Loucy (cell line): ENCODE measurements at regions not wholly inside any gene's neighbourhood (a gene's known extent, or its start where the extent isn't known, plus 50 kb on each side); places are given as distances from the start of the nearest gene placed in this dataset.

Source experiments
- H2AFZ ChIP-seq: fragments of 200-600 bp; sonication (generic); 2 replicates; pipeline ENCODE4 v1.6.0; 2016; ENCODE audit warnings: antibody characterized with exemption, mild to moderate bottlenecking, low read length, moderate library complexity
- H3F3A ChIP-seq: fragments of 200-600 bp; 2 replicates; pipeline ENCODE4 v1.6.0; 2016; ENCODE audit warnings: antibody characterized with exemption, low read depth, mild to moderate bottlenecking
- H3K27me3 ChIP-seq: fragments of 200-600 bp; sonication (generic); 2 replicates; pipeline ENCODE4 v1.6.1; 2014; ENCODE audit warnings: low read length, mild to moderate bottlenecking; ENCODE audit not compliant: insufficient read depth, poor library complexity, severe bottlenecking
- H3K36me3 ChIP-seq: fragments of 200-600 bp; sonication (generic); 2 replicates; pipeline ENCODE4 v1.6.1; 2016; ENCODE audit warnings: low read length; ENCODE audit not compliant: insufficient read depth
- H3K4me1 ChIP-seq: fragments of 200-600 bp; sonication (generic); 2 replicates; pipeline ENCODE4 v1.5.1; 2014; ENCODE audit warnings: low read length, mild to moderate bottlenecking; ENCODE audit not compliant: insufficient read depth, poor library complexity, severe bottlenecking
- H3K4me2 ChIP-seq: fragments of 200-600 bp; sonication (generic); 2 replicates; pipeline ENCODE4 v1.6.0; 2014; ENCODE audit warnings: antibody characterized with exemption, low read length, low read depth, mild to moderate bottlenecking; ENCODE audit not compliant: poor library complexity, severe bottlenecking
- H3K4me3 ChIP-seq: fragments of 200-600 bp; sonication (generic); 2 replicates; pipeline ENCODE4 v1.5.1; 2014; ENCODE audit warnings: low read length, mild to moderate bottlenecking, mixed read lengths; ENCODE audit not compliant: poor library complexity, severe bottlenecking
- H3K79me2 ChIP-seq: fragments of 200-600 bp; sonication (generic); 2 replicates; pipeline ENCODE4 v1.6.1; 2014; ENCODE audit warnings: low read length; ENCODE audit not compliant: insufficient read depth
- H3K9ac ChIP-seq: fragments of 200-600 bp; sonication (generic); 2 replicates; pipeline ENCODE4 v1.6.0; 2014; ENCODE audit warnings: mild to moderate bottlenecking, low read depth, low read length, moderate library complexity; ENCODE audit not compliant: poor library complexity, severe bottlenecking
- H3K9me2 ChIP-seq: fragments of 200-600 bp; sonication (generic); replicated peaks from 2 replicates; pipeline ENCODE4 v1.6.1; 2016; ENCODE audit warnings: low read depth, low read length, mixed read lengths
- H3K9me3 ChIP-seq: fragments of 200-600 bp; sonication (generic); 2 replicates; pipeline ENCODE4 v1.6.1; 2014; ENCODE audit warnings: mild to moderate bottlenecking, antibody characterized with exemption, low read length, low read depth; ENCODE audit not compliant: insufficient read depth
- H4K20me1 ChIP-seq: fragments of 200-600 bp; sonication (generic); 2 replicates; pipeline ENCODE4 v1.6.0; 2014; ENCODE audit warnings: antibody characterized with exemption, low read length, mild to moderate bottlenecking; ENCODE audit not compliant: insufficient read depth, poor library complexity, severe bottlenecking
- CTCF ChIP-seq: fragments of 200-600 bp; sonication (generic); conservative IDR thresholded peaks from 2 replicates; pipeline ENCODE4 v1.5.1; 2014; ENCODE audit warnings: mild to moderate bottlenecking, antibody characterized with exemption, low read length
- EZH2phosphoT487 ChIP-seq: fragments of 200-600 bp; IDR thresholded peaks from 2 replicates; pipeline ENCODE4 v1.6.1; 2018; ENCODE audit warnings: antibody characterized with exemption, mild to moderate bottlenecking, moderate library complexity, borderline replicate concordance

DNA sequence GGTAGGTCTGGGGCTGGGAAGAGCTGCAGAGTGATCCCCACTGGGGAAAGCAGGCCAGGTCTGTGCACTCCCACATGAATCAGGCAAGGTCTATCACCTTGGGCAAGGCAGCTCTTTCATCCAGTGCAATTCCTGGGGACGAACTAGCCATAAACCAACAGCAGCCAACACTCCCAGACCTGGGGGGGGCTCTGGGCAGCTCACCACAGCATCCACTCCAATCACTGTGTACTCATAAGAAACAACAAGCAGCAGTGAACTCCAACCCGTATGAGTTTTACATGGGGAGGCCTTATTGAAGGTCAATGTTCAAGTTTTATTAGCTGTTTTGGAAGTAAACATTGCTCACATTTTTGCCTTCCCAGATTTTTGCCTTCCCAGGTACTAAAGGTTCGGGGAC is 157.4 kb upstream of the NAV2 start:
- Histone ChIP-seq H3K9me2 (no peaks in the 10 kb centered on the region), H3K27me3 (no peaks in the 10 kb centered on the region), H3K9ac (no peak overlapping the region), H3K4me2 (no peak overlapping the region), H3K4me1 (peaks cover 5% of the 10 kb centered on the region), H3K36me3 (no peaks in the 10 kb centered on the region), H3K9me3 (no peaks in the 10 kb centered on the region), H3K79me2 (no peaks in the 10 kb centered on the region), H2AFZ (no peak overlapping the region), H4K20me1 (no peaks in the 10 kb centered on the region), H3K4me3 (no peak overlapping the region), H3F3A (no peaks in the 10 kb centered on the region)
- no peak for TF ChIP-seq CTCF
- TF ChIP-seq EZH2phosphoT487 = no peak

GRCh38 chr11:19553683-19554333 is 158.8 kb upstream of the NAV2 start:
- Histone ChIP-seq H2AFZ (peak overlapping the region; percentile 16; the same call in 1 of the 2 replicates), H3K27me3 (no peaks in the 10 kb centered on the region), H3K36me3 (no peaks in the 10 kb centered on the region), H3K9ac (no peak overlapping the region), H4K20me1 (no peaks in the 10 kb centered on the region), H3K79me2 (no peaks in the 10 kb centered on the region), H3K4me3 (no peak overlapping the region), H3K4me1 (peaks cover 5% of the 10 kb centered on the region), H3K9me2 (no peaks in the 10 kb centered on the region), H3F3A (no peaks in the 10 kb centered on the region), H3K9me3 (no peaks in the 10 kb centered on the region), H3K4me2 (no peak overlapping the region)
- no peak for TF ChIP-seq EZH2phosphoT487
- peak; percentile 97 for TF ChIP-seq CTCF

GRCh38 chr11:19552656-19553260 is 159.9 kb upstream of the NAV2 start:
- Histone ChIP-seq H3K27me3 (no peaks in the 10 kb centered on the region), H3K9me2 (no peaks in the 10 kb centered on the region), H3K79me2 (no peaks in the 10 kb centered on the region), H3K36me3 (no peaks in the 10 kb centered on the region), H4K20me1 (no peaks in the 10 kb centered on the region), H3K9ac (no peak overlapping the region), H3K4me1 (no peaks in the 10 kb centered on the region), H2AFZ (no peak overlapping the region), H3K4me2 (no peak overlapping the region), H3K4me3 (no peak overlapping the region), H3K9me3 (no peaks in the 10 kb centered on the region), H3F3A (no peaks in the 10 kb centered on the region)
- no peak for TF ChIP-seq EZH2phosphoT487

GRCh38 chr11:19552161-19552560 is 160.5 kb upstream of the NAV2 start:
- no peaks in the 10 kb centered on the region for H3K9me2 ChIP-seq
- no peak overlapping the region for H3K9ac ChIP-seq
- TF ChIP-seq EZH2phosphoT487 = no peak
- TF ChIP-seq CTCF = no peak
- no peaks in the 10 kb centered on the region for H3K79me2 ChIP-seq
- no peaks in the 10 kb centered on the region for H3K36me3 ChIP-seq
- no peaks in the 10 kb centered on the region for H3F3A ChIP-seq
- H3K4me3 ChIP-seq = no peak overlapping the region
- H3K4me1 ChIP-seq = no peaks in the 10 kb centered on the region
- no peak overlapping the region for H2AFZ ChIP-seq
- H3K9me3 ChIP-seq = no peaks in the 10 kb centered on the region
- H4K20me1 ChIP-seq = no peaks in the 10 kb centered on the region
- H3K27me3 ChIP-seq = no peaks in the 10 kb centered on the region
- no peak overlapping the region for H3K4me2 ChIP-seq
